ENCODE measurements at regions not wholly inside any gene's neighbourhood (a gene's known extent, or its start where the extent isn't known, plus 50 kb on each side); places are given as distances from the start of the nearest gene placed in this dataset.

DNA sequence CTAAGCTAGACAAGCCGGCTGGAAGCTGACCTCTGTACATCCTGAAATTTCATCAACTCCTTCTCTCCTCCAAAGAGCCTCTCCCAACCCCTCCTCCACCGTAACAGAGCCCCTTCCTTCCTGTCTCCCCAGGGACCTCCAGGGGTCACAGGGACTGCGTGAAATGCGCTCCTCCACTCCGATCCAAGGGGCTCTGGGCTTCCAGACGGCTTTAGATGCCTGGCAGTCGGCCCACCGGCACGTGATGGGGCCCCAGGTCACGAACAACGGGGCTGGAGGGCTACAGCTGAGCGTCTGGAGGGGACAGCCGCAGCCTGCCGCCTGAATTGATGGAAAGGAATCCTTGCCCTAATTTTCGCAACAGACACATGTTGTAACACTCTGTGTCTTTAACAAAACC is 264.1 kb downstream of the MN1 start:
- no peak overlapping the region for H2AFZ ChIP-seq (ENCODE audit: control insufficient read depth, low read length)
- TF ChIP-seq, protein P1, sequence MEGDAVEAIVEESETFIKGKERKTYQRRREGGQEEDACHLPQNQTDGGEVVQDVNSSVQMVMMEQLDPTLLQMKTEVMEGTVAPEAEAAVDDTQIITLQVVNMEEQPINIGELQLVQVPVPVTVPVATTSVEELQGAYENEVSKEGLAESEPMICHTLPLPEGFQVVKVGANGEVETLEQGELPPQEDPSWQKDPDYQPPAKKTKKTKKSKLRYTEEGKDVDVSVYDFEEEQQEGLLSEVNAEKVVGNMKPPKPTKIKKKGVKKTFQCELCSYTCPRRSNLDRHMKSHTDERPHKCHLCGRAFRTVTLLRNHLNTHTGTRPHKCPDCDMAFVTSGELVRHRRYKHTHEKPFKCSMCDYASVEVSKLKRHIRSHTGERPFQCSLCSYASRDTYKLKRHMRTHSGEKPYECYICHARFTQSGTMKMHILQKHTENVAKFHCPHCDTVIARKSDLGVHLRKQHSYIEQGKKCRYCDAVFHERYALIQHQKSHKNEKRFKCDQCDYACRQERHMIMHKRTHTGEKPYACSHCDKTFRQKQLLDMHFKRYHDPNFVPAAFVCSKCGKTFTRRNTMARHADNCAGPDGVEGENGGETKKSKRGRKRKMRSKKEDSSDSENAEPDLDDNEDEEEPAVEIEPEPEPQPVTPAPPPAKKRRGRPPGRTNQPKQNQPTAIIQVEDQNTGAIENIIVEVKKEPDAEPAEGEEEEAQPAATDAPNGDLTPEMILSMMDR (optimal IDR thresholded peaks at IDR 0.05 in 1 of 3, IDR thresholded peaks at IDR 0.05 in 1 of 3, conservative IDR thresholded peaks at IDR 0.05 in 1 of 3; ENCODE audit: extremely low read depth in 1 of 3, insufficient read depth in 2 of 3, low read length in 3 of 3) = no peak
- TF ChIP-seq EZH2 (IDR thresholded peaks at IDR 0.05; ENCODE audit: low read length) = no peak
- no peaks in the 10 kb centered on the region for H4K20me1 ChIP-seq (ENCODE audit: control insufficient read depth, extremely low read depth, insufficient read depth, low read length)
- no peaks in the 10 kb centered on the region for H3K36me3 ChIP-seq (ENCODE audit: control insufficient read depth in 2 of 2, extremely low read depth in 1 of 2, insufficient read depth in 2 of 2, low read length in 2 of 2)
- no peak overlapping the region for H3K27ac ChIP-seq (ENCODE audit: control insufficient read depth, insufficient read depth, low read length)
- H3K4me3 ChIP-seq (ENCODE audit: control insufficient read depth in 2 of 3, extremely low read depth in 1 of 3, insufficient read depth in 2 of 3, low read depth in 1 of 3, low read length in 3 of 3) = no peak overlapping the region
- no peaks in the 10 kb centered on the region for H3K4me1 ChIP-seq (ENCODE audit: control insufficient read depth, extremely low read depth, insufficient read depth, low read length)
- dilution Hi-C loops (cut with MboI; ENCODE audit: extremely low pct_ligation_motif_present, low sequenced_read_pairs) = no loop called here
- no peak overlapping the region for H3K9ac ChIP-seq (ENCODE audit: control insufficient read depth, extremely low read depth, insufficient read depth, low read length)
- no peaks in the 10 kb centered on the region for H3K79me2 ChIP-seq (ENCODE audit: control insufficient read depth, insufficient read depth, low read length)
- no peaks in the 10 kb centered on the region for H3K9me1 ChIP-seq (ENCODE audit: control insufficient read depth, extremely low read depth, insufficient read depth, low read length)
- FAIRE-seq (no peak), DNase-seq (ENCODE audit: low read depth, low spot score) (no peak)
- H3K4me2 ChIP-seq (ENCODE audit: control insufficient read depth, extremely low read depth, insufficient read depth, low read depth, low read length) = no peak overlapping the region
- H3K27me3 ChIP-seq (ENCODE audit: control insufficient read depth, extremely low read depth, insufficient read depth, low read length) = no peaks in the 10 kb centered on the region
- H3K9me3 ChIP-seq (ENCODE audit: control insufficient read depth, low read depth, low read length) = no peaks in the 10 kb centered on the region

- dilution Hi-C loops (cut with MboI; ENCODE audit: extremely low pct_ligation_motif_present, low sequenced_read_pairs) = no loop called here
- FAIRE-seq = no peak
- TF ChIP-seq, protein P1 (optimal IDR thresholded peaks at IDR 0.05 in 1 of 3, IDR thresholded peaks at IDR 0.05 in 1 of 3, conservative IDR thresholded peaks at IDR 0.05 in 1 of 3; ENCODE audit: extremely low read depth in 1 of 3, insufficient read depth in 2 of 3, low read length in 3 of 3) = no peak
- no peak for TF ChIP-seq EZH2 (IDR thresholded peaks at IDR 0.05; ENCODE audit: low read length)
These were observed 262.9 kb downstream of the MN1 start for GRCh38 chr22:27538666-27539065.

More at GRCh38 chr22:27538666-27539065, 262.9 kb downstream of the MN1 start:
- no peaks in the 10 kb centered on the region for H3K27me3 ChIP-seq (ENCODE audit: control insufficient read depth, extremely low read depth, insufficient read depth, low read length)
- no peak overlapping the region for H3K9ac ChIP-seq (ENCODE audit: control insufficient read depth, extremely low read depth, insufficient read depth, low read length)
- H3K4me2 ChIP-seq (ENCODE audit: control insufficient read depth, extremely low read depth, insufficient read depth, low read depth, low read length) = no peak overlapping the region
- no peaks in the 10 kb centered on the region for H3K79me2 ChIP-seq (ENCODE audit: control insufficient read depth, insufficient read depth, low read length)
- H3K36me3 ChIP-seq (ENCODE audit: control insufficient read depth in 2 of 2, extremely low read depth in 1 of 2, insufficient read depth in 2 of 2, low read length in 2 of 2) = no peaks in the 10 kb centered on the region
- no peak overlapping the region for H3K27ac ChIP-seq (ENCODE audit: control insufficient read depth, insufficient read depth, low read length)
- H3K4me3 ChIP-seq (ENCODE audit: control insufficient read depth in 2 of 3, extremely low read depth in 1 of 3, insufficient read depth in 2 of 3, low read depth in 1 of 3, low read length in 3 of 3) = no peak overlapping the region
- no peaks in the 10 kb centered on the region for H3K9me1 ChIP-seq (ENCODE audit: control insufficient read depth, extremely low read depth, insufficient read depth, low read length)
- H3K9me3 ChIP-seq (ENCODE audit: control insufficient read depth, low read depth, low read length) = no peaks in the 10 kb centered on the region
- H3K4me1 ChIP-seq (ENCODE audit: control insufficient read depth, extremely low read depth, insufficient read depth, low read length) = no peaks in the 10 kb centered on the region
- H2AFZ ChIP-seq (ENCODE audit: control insufficient read depth, low read length) = no peak overlapping the region
- no peak for DNase-seq (ENCODE audit: low read depth, low spot score)
- H4K20me1 ChIP-seq (ENCODE audit: control insufficient read depth, extremely low read depth, insufficient read depth, low read length) = no peaks in the 10 kb centered on the region

Measured in keratinocyte (primary cell).